HG02610 (cell line): ENCODE measurements at regions not wholly inside any gene's neighbourhood (a gene's known extent, or its start where the extent isn't known, plus 50 kb on each side); places are given as distances from the start of the nearest gene placed in this dataset.
A peak's percentile ranks its signal among the peaks of the same experiment; 100 is the strongest.
"Not testable (repeated sequence)": the region's sequence is repeated elsewhere in the genome, so short reads cannot be mapped to it uniquely, and the experiment has no call there.

Source experiments
- ATAC-seq: cut with Tn5 transposase; IDR thresholded peaks from one replicate; pipeline ENCODE4 v1.9.1; 2021; ENCODE audit warnings: mild to moderate bottlenecking, moderate library complexity; ENCODE audit not compliant: unreplicated experiment

GRCh38 chr6:76574746-76575145 is 502.3 kb upstream of the IMPG1 start:
- ATAC-seq: no peak

DNA sequence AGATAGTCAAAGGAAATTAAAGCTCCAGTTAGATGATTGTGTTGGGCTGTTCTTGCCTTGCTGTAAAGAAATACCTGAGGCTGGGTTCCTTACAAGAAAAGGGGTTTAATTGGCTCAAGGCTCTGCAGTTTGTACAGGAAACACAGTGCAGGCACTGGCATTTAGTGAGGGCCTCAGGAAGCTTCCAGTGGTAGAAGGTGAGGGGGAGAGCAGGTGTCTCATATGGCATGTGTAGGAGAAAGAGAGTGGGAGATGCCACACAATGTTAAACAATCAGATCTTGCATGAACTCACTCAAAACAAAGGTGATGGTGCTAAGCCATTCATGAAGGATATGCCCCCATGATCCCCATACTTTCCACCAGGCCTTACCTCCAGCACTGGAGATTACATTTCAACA is 493.5 kb upstream of the IMPG1 start:
- no peak for ATAC-seq

DNA sequence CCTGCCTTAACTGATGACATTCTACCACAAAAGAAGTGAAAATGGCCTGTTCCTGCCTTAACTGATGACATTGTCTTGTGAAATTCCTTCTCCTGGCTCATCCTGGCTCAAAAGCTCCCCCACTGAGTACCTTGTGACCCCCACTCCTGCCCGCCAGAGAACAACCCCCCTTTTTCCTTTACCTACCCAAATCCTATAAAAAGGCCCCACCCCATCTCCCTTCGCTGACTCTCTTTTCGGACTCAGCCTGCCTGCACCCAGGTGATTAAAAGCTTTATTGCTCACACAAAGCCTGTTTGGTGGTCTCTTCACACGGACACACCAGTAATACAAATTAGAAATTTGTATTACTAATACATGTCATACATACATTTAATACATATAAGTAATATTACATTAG is 489.9 kb upstream of the IMPG1 start:
- ATAC-seq: not testable (repeated sequence)

GRCh38 chr6:76560851-76561755 is 488.6 kb upstream of the IMPG1 start:
- not testable (repeated sequence) for ATAC-seq

- no peak for ATAC-seq
These were observed 480.8 kb upstream of the IMPG1 start for GRCh38 chr6:76553256-76553655.

DNA sequence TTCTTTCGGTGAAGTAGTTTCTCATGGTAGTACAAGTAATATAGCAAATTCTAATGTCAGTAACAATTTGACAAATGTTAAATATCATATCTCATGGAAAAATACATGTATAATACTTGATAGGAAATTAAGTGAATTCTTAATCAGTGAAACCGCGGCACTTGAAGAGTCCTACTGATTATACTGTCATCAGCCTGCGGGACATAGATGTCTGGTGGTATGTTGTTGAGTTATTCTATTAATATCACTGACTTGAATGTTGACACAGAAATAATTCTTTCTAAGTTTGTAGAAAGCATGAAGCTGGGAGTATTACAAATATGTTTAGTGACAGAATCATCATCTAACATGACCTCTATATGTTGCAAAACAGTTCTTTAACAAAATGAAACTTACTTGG is 479.8 kb upstream of the IMPG1 start:
- ATAC-seq: no peak

GRCh38 chr6:76533661-76534060 is 461.2 kb upstream of the IMPG1 start:
- ATAC-seq: no peak

DNA sequence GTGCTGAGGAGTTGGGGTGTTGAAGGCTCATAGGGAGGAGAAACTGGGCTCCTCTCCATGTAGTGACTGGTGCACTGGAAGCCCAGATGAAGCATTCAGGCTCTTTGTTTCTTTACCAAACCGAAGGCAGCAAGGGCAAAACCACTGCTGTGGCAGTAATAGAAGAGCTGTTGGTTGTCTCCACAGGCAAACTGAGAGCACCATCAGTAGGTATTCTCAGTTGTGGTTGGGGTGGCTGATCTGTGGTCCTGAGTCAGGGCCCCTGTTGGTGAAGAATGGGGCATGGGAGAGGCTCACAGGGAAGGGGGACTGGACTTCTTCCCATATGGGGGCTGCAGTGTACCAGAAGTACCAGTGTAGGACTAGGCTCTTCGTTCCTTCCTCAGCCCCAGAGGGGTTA is 460.2 kb upstream of the IMPG1 start:
- no peak for ATAC-seq

- no peak for ATAC-seq
These were observed 446.0 kb upstream of the IMPG1 start for GRCh38 chr6:76518443-76518842.

- ATAC-seq: no peak
These were observed 444.5 kb upstream of the IMPG1 start for GRCh38 chr6:76516924-76517323.

GRCh38 chr6:76510489-76510888 is 438.0 kb upstream of the IMPG1 start:
- ATAC-seq: no peak

DNA sequence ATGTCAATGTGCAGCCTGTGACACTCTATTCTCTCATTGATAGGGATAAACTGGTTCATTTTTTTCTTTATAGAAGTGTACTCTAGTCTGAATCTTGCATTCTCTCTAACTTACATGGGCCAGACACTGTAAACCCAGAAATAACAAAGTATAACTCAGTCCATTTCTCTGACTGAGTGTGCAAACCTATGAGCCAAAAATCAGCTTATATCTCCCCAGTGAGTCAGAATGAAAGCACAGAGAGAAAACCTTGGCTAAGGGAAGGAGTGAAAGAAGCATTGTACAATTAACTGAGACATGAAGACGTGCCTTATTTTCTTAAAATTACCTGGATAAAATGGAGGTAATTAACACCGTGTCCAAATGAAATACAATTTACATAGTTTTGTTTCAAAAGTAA is 436.9 kb upstream of the IMPG1 start:
- ATAC-seq: no peak

DNA sequence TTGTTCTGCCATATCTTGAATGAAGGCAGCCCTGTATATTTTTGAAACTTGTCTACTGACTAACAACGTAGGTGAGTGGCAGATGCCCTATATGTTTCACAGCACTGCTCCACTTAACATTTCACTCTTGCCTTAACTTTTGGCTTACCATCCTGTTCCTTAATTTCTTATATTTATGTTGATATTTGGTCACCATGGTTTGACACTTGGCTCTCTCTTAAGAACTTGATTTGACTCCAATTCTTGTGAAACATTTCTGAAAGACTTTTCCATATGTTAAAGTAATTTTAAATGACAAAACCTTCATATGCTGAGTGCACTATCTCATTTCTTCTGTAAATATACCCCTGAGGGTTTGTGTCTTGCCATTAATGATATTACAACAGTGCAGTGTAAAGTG is 434.3 kb upstream of the IMPG1 start:
- no peak for ATAC-seq

DNA sequence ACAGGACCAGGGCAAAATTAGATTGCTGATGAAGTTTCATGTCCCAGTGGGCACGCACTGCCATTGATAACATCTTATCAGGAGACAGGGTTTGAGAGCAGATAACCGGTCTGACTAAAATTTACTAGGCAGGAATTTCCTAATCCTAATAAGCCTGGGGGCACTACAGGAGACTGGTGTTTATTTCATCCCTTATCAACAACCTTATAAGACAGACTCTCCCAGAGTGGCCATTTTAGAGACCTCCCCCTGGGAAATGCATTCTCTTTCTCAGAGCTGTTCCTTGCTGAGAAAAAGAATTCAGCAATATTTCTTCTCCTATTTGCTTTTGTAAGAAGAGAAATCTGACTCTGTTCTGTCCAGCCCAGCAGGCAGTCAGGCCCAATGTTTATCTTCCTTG is 423.4 kb upstream of the IMPG1 start:
- no peak for ATAC-seq

DNA sequence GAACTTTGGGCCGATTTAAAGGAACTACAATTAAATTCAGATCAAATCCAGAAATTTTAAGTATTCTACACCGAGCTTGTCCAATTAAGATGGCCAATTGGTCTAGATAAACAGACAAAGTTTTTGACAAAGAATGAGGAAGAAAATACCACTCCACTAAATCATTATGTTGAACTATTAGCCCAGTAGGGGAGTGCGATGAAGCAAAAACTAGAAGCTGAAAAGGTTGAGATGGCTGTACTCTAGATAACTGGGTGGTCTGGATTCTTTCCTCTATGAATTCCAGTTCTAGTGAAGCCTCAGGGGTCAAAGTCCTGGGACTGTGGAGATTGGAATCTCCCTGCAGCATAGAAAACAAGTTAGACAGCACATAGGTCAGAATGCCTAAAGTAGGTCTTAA is 418.9 kb upstream of the IMPG1 start:
- ATAC-seq: not testable (repeated sequence)

- ATAC-seq: no peak
These were observed 418.0 kb upstream of the IMPG1 start for GRCh38 chr6:76490456-76490855.

DNA sequence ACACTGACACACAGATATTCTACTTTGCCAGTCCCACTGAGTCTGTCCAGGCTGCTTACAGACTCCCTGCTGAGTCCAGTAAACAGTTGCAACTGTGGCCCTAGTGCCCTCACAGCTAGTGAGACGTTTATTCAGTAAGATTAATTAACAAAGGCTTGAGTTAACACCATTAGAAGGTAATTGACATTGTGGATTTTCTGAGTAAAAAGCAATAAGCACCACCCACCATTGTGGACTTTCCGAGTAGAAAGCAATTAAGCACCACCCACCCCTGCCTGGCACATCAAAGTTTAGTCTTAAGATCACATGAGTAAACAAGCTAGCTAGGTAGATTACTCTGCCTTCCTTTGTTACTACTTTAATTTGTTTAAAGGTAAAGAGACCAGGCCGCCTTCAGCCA is 408.6 kb upstream of the IMPG1 start:
- no peak for ATAC-seq

DNA sequence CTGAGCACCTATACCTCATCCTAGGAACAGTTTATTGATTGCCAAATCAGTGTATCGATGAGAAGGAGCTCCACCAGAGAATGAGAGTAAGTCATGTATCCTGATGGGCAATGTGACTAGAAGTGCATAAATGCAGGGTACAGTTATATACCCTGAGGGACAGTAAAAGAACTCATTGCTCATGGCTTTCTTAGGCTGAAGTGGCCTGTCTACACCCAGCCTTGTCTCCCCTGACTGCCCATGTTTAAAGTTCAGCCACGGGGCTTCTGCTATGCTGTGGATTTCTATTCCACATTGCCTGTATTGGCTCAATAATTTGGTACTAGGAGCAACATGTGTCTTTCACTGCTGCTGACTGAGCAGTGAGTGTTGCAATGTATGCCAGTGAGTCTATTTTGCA is 400.4 kb upstream of the IMPG1 start:
- ATAC-seq: no peak

- ATAC-seq: peak; percentile 84
These were observed 393.8 kb upstream of the IMPG1 start for GRCh38 chr6:76466286-76466685.

- ATAC-seq: no peak
These were observed 392.9 kb upstream of the IMPG1 start for GRCh38 chr6:76465410-76465809.

DNA sequence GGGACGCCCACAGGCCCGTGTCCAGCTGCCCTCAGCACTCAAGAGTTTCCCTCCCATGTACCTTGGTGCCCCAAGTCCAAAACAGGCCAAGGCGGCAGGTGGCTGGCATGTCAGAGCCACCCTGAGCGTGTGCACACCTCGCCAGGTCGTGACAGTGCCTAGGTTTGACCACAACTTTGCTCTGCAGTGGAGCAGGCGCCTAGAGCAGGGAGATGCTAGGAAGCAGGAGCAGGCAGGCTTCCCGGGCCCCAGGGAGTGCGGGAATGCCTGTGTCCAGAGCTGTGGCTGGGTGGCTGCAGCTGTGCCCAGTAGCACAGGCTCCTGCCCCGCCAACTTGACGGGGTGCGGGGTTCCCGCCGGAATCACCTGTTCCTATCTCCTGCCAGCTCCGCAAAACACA is 380.8 kb upstream of the IMPG1 start:
- no peak for ATAC-seq

DNA sequence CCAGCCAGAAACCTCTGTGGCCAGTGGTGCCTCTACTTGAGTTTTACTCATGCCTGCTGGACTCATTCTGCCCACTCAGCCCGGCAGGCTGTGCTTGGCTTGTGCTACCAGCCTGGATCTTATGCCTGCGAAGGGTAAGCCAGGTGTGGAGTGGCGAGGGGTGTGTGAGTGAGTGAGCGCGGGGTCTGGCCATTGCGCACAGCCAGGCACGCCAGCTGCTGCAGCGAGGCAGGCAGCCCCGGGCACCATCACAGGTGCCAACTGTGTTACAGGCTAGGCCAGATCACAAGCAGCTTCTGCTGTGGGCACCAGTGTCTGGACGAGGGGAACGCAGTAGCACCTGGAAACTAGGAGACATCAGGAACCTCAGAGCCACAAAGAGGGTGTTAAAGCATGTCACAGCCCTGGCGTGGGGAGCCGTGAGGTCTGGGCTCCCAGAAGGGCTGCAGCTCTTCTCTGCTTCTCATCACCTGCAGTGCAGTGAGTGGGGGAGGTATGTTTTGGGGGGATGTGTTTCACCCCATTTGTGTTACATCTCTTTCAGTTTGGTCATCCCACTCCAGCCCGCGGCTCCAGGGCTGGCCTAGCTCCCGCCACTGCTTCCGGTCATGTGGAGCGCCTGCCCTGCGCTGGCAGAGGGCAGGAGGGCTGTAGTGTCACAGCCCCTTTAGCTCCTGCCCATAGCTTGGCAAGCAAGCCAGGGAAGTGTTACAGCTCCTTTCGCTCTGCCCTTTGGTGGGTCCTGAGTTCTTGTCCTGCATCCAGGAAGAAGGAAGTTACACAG is 379.7 kb upstream of the IMPG1 start:
- no peak for ATAC-seq
